Type B pancreatic cell (in vitro differentiated cells): ENCODE measurements at regions not wholly inside any gene's neighbourhood (a gene's known extent, or its start where the extent isn't known, plus 50 kb on each side); places are given as distances from the start of the nearest gene placed in this dataset.

Source experiments
- DNase-seq: peaks from one replicate; pipeline ENCODE4 v3.0.0; 2021; ENCODE audit warnings: mixed read lengths; ENCODE audit not compliant: unreplicated experiment; ENCODE audit errors: extremely low spot score
- H3K27ac Mint-ChIP-seq: 2 replicates; pipeline ENCODE4 v1.8.0; 2021; ENCODE audit warnings: mild to moderate bottlenecking, mixed read lengths
- H3K27me3 Mint-ChIP-seq: 2 replicates; pipeline ENCODE4 v1.8.0; 2021; ENCODE audit warnings: mixed read lengths
- H3K36me3 Mint-ChIP-seq: 2 replicates; pipeline ENCODE4 v1.8.0; 2021; ENCODE audit warnings: mixed read lengths
- H3K4me1 Mint-ChIP-seq: one replicate; pipeline ENCODE4 v1.8.0; 2021; ENCODE audit warnings: mixed read lengths; ENCODE audit not compliant: unreplicated experiment
- H3K4me3 Mint-ChIP-seq: 2 replicates; pipeline ENCODE4 v1.8.0; 2021; ENCODE audit warnings: mild to moderate bottlenecking, mixed read lengths
- H3K9me3 Mint-ChIP-seq: 2 replicates; pipeline ENCODE4 v1.8.0; 2021; ENCODE audit warnings: mixed read lengths
- CTCF ChIP-seq: fragments of 200-600 bp; sonication (generic); conservative IDR thresholded peaks from 2 replicates; pipeline ENCODE4 v1.5.0; 2021; ENCODE audit warnings: antibody characterized with exemption, mild to moderate bottlenecking

- peaks cover 5% of the 10 kb centered on the region for H3K36me3 Mint-ChIP-seq
- no peak for TF ChIP-seq CTCF
- H3K27me3 Mint-ChIP-seq = no peaks in the 10 kb centered on the region
- H3K27ac Mint-ChIP-seq = no peak overlapping the region
- no peak for DNase-seq
- H3K4me3 Mint-ChIP-seq = no peak overlapping the region
- no peaks in the 10 kb centered on the region for H3K4me1 Mint-ChIP-seq
- no peaks in the 10 kb centered on the region for H3K9me3 Mint-ChIP-seq
Observed at GRCh38 chr5:105150323-105150722, 1587.7 kb upstream of the NUDT12 start.

GRCh38 chr5:105146867-105147266 is 1584.3 kb upstream of the NUDT12 start:
- H3K4me3 Mint-ChIP-seq = no peak overlapping the region
- no peak overlapping the region for H3K27ac Mint-ChIP-seq
- no peaks in the 10 kb centered on the region for H3K36me3 Mint-ChIP-seq
- no peaks in the 10 kb centered on the region for H3K4me1 Mint-ChIP-seq
- TF ChIP-seq CTCF = no peak
- no peaks in the 10 kb centered on the region for H3K9me3 Mint-ChIP-seq
- no peak for DNase-seq
- no peaks in the 10 kb centered on the region for H3K27me3 Mint-ChIP-seq

- H3K36me3 Mint-ChIP-seq = no peaks in the 10 kb centered on the region
- TF ChIP-seq CTCF = no peak
- DNase-seq = no peak
- no peaks in the 10 kb centered on the region for H3K9me3 Mint-ChIP-seq
- H3K27ac Mint-ChIP-seq = no peak overlapping the region
- H3K4me1 Mint-ChIP-seq = no peaks in the 10 kb centered on the region
- no peaks in the 10 kb centered on the region for H3K27me3 Mint-ChIP-seq
- no peak overlapping the region for H3K4me3 Mint-ChIP-seq
Observed at GRCh38 chr5:105145152-105145551, 1582.6 kb upstream of the NUDT12 start.

GRCh38 chr5:105134328-105134727 is 1571.7 kb upstream of the NUDT12 start:
- Mint-ChIP-seq H3K9me3 (no peaks in the 10 kb centered on the region), H3K36me3 (no peaks in the 10 kb centered on the region)

GRCh38 chr5:105133087-105133486 is 1570.5 kb upstream of the NUDT12 start:
- DNase-seq = no peak
- Mint-ChIP-seq H3K4me3 (no peak overlapping the region), H3K9me3 (peaks cover under 1% of the 10 kb centered on the region), H3K36me3 (no peaks in the 10 kb centered on the region), H3K27ac (no peak overlapping the region), H3K27me3 (no peaks in the 10 kb centered on the region), H3K4me1 (peaks cover 6% of the 10 kb centered on the region)
- no peak for TF ChIP-seq CTCF

More at GRCh38 chr5:105134328-105134727, 1571.7 kb upstream of the NUDT12 start:
- Mint-ChIP-seq H3K4me1 (peaks cover 6% of the 10 kb centered on the region), H3K27ac (no peak overlapping the region), H3K4me3 (no peak overlapping the region), H3K27me3 (no peaks in the 10 kb centered on the region)
- no peak for DNase-seq
- no peak for TF ChIP-seq CTCF

- Mint-ChIP-seq H3K36me3 (no peaks in the 10 kb centered on the region), H3K9me3 (peaks cover 5% of the 10 kb centered on the region), H3K4me3 (no peak overlapping the region), H3K27ac (no peak overlapping the region), H3K4me1 (peaks cover 6% of the 10 kb centered on the region), H3K27me3 (no peaks in the 10 kb centered on the region)
- no peak for DNase-seq
- TF ChIP-seq CTCF = no peak
Observed at GRCh38 chr5:105132581-105132980, 1570.0 kb upstream of the NUDT12 start.
